ENCODE measurements at regions not wholly inside any gene's neighbourhood (a gene's known extent, or its start where the extent isn't known, plus 50 kb on each side); places are given as distances from the start of the nearest gene placed in this dataset.

GRCh38 chr17:72525225-72526015, 404.6 kb downstream of the SOX9 start:
- TF ChIP-seq CTCF (IDR thresholded peaks at IDR 0.05) (no peak), FOXP4 (CRISPR knock-in tag; IDR thresholded peaks at IDR 0.05) (no peak)

Measured in WTC11 (cell line).